Activated naive CD4-positive, alpha-beta T cell treated with anti-CD3 and anti-CD28 coated beads, Interleukin-2, amount 50 U/mL, for 72 hours (primary cell): ENCODE measurements at regions not wholly inside any gene's neighbourhood (a gene's known extent, or its start where the extent isn't known, plus 50 kb on each side); places are given as distances from the start of the nearest gene placed in this dataset.

ENCODE experiments used
- ATAC-seq, 2 donors: fragments of 150-1000 bp; cut with Tn5 transposase; 2 replicates each; pipeline ENCODE4 v1.10.0; 2021; ENCODE audit warnings: mild to moderate bottlenecking in 2 of 2, moderate library complexity in 2 of 2
- DNase-seq, 2 donors: peaks; one replicate each; pipeline ENCODE4 v3.0.0; 2021 to 2022; ENCODE audit warnings: low spot score in 2 of 2
- H3K27ac Mint-ChIP-seq, 2 donors: one replicate each; pipeline ENCODE4 v1.8.0; 2022; ENCODE audit warnings: mild to moderate bottlenecking in 2 of 2, mixed read lengths in 2 of 2
- H3K36me3 Mint-ChIP-seq, 2 donors: one replicate each; pipeline ENCODE4 v1.8.0; 2022; ENCODE audit warnings: mixed read lengths in 2 of 2
- H3K9me3 Mint-ChIP-seq, 2 donors: one replicate each; pipeline ENCODE4 v1.8.0; 2022; ENCODE audit warnings: mixed read lengths in 2 of 2

DNA sequence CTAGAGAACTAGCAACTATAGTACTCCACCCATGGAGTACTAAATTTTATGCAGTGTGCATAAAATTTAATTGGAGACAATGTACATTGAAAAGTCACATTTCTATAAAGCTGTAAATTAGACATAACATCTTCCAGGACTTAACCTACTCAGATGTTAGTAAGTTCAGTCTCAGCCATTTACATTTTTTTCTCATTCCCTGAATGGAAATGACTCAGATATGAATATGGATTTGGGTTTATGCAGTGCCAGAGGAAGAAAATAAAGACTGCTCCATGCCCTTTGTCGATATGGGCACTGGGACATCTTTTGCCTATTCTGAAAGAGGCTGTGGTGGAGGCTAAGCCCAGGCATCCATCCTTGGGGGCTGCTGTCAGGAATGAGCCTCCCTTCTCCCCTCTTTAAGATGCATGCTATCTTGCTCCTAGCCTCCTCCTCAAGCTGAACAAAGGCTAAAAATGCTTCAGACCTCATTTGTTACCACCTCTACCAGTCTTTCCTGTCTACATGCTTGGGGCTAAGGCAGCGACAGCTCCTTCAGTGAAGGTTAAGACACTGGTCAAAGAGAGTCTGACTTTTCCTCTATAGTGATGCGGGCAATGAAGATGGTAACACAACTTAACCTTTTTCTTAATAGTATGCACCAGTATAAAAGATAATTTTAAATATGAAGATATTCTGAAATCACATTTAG lies 486.8 kb upstream of the ANKRD30A start:
- no peak for DNase-seq
- Mint-ChIP-seq H3K9me3 (peaks cover 6 to 8% of the 10 kb centered on the region in 2 donors), H3K27ac (no peak overlapping the region), H3K36me3 (peaks cover 0 to 6% of the 10 kb centered on the region in 2 donors)
- ATAC-seq, result no peak

- Mint-ChIP-seq H3K36me3 (peaks cover 0 to 2% of the 10 kb centered on the region in 2 donors), H3K9me3 (peaks cover 3 to 11% of the 10 kb centered on the region in 2 donors), H3K27ac (no peak overlapping the region)
- DNase-seq (no peak), ATAC-seq (no peak)
Observed at GRCh38 chr10:36636879-36637278, 488.5 kb upstream of the ANKRD30A start.

- H3K36me3 Mint-ChIP-seq, result no peaks in the 10 kb centered on the region
- no peak for DNase-seq
- ATAC-seq, result no peak
- H3K27ac Mint-ChIP-seq, result no peak overlapping the region
- H3K9me3 Mint-ChIP-seq, result peaks cover 0 to 9% of the 10 kb centered on the region in 2 donors
Observed at GRCh38 chr10:36636285-36636839, 489.0 kb upstream of the ANKRD30A start.

DNA sequence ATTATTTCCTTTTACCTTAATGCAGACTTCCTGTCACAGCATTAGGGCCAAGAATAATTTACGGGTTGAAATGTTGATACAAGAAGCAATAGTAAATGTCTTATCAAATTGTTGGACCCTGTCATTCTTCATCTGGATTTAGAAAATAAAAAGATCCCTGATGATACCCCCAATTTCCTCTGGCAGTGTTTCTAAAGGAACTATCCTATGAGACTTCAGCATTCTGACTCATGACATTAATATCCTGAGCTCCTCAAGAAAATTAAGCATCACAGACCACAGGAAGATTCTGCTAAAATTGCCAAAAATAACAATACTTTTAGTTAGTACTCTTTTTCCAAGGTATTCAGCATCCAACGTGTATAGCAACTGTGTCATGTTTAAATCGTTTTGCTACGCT lies 490.5 kb upstream of the ANKRD30A start:
- Mint-ChIP-seq H3K36me3 (no peaks in the 10 kb centered on the region), H3K27ac (no peak overlapping the region), H3K9me3 (peaks cover 4 to 9% of the 10 kb centered on the region in 2 donors)
- no peak for ATAC-seq
- no peak for DNase-seq

GRCh38 chr10:36630267-36630666 lies 495.1 kb upstream of the ANKRD30A start:
- H3K36me3 Mint-ChIP-seq, result no peaks in the 10 kb centered on the region
- H3K9me3 Mint-ChIP-seq, result peaks cover 15 to 17% of the 10 kb centered on the region in 2 donors
- DNase-seq (no peak), ATAC-seq (no peak)
- no peak overlapping the region for H3K27ac Mint-ChIP-seq

- no peak overlapping the region for H3K27ac Mint-ChIP-seq
- H3K9me3 Mint-ChIP-seq, result peaks cover 18% of the 10 kb centered on the region in 2 donors
- no peak for ATAC-seq
- no peak for DNase-seq
- H3K36me3 Mint-ChIP-seq, result no peaks in the 10 kb centered on the region
Observed at GRCh38 chr10:36629476-36629875, 495.9 kb upstream of the ANKRD30A start.

- peaks cover 22 to 24% of the 10 kb centered on the region in 2 donors for H3K9me3 Mint-ChIP-seq
- H3K36me3 Mint-ChIP-seq, result peaks cover 0 to 5% of the 10 kb centered on the region in 2 donors
- H3K27ac Mint-ChIP-seq, result no peak overlapping the region
- DNase-seq (no peak), ATAC-seq (no peak)
Observed at GRCh38 chr10:36624551-36625100, 500.8 kb upstream of the ANKRD30A start.

DNA sequence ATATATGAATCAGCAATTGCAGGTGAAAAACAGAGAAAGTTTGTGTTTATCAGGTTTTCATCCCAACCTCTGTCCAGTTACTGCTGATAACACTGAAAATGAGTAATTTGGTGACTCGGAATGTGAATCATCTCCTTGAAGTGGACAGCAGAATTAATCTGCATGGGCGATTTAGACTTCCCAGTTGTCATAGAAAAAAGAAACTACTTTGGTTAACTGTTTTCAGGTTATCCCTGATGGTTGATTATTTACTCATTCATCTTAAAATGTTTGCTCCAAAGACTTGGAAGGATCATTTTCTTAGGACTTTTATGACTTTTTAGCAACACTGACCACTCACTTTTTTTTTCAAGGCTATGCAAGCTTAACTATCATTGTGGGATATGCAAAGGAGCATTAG lies 504.1 kb upstream of the ANKRD30A start:
- H3K9me3 Mint-ChIP-seq, result peaks cover 21 to 23% of the 10 kb centered on the region in 2 donors
- DNase-seq, result no peak
- ATAC-seq, result no peak
- peaks cover 0 to 5% of the 10 kb centered on the region in 2 donors for H3K36me3 Mint-ChIP-seq
- H3K27ac Mint-ChIP-seq, result no peak overlapping the region

DNA sequence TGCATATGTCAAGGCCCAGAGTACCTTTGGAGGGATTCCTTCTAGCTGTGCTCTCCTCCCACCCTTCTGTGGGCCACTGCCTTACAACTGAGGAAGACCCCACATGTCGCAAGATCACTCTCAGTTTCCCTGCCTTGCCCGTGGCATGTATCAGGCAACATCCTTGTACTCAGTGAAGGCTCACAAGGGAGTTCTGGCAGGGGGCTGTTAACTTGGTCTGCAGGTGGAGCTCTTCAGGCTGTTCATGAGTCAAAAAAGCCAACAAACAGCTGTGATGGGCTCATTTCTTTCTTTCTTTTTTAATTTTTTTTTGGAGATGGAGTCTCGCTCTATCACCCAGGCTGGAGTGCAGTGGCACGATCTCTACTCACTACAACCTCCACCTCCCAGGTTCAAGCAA lies 513.0 kb upstream of the ANKRD30A start:
- Mint-ChIP-seq H3K27ac (no peak overlapping the region), H3K36me3 (no peaks in the 10 kb centered on the region), H3K9me3 (peaks cover 4 to 8% of the 10 kb centered on the region in 2 donors)
- no peak for DNase-seq
- no peak for ATAC-seq

GRCh38 chr10:36608866-36609265 lies 516.5 kb upstream of the ANKRD30A start:
- no peak overlapping the region for H3K27ac Mint-ChIP-seq
- DNase-seq, result no peak
- H3K36me3 Mint-ChIP-seq, result no peaks in the 10 kb centered on the region
- ATAC-seq, result no peak
- peaks cover 7 to 9% of the 10 kb centered on the region in 2 donors for H3K9me3 Mint-ChIP-seq

DNA sequence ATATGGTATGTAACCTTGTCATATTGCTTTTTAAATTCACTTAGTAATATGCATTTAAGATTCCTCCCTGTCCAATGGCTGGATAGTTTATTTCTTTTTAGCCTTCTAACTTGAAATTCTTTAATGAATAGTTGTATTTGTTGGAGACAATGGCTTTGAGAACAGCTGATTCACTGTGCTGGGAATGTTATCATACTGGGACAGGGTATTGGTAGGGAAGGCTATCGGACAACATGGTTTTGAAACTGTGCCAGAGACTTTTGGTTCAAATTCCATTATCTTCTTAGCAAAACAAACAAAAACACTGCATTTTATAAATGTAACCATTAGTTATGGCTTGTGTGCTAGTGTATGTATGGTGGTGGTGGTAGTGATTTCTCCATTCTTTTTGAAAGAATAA lies 517.1 kb upstream of the ANKRD30A start:
- peaks cover 3 to 9% of the 10 kb centered on the region in 2 donors for H3K9me3 Mint-ChIP-seq
- H3K36me3 Mint-ChIP-seq, result no peaks in the 10 kb centered on the region
- DNase-seq (no peak), ATAC-seq (no peak)
- H3K27ac Mint-ChIP-seq, result no peak overlapping the region

DNA sequence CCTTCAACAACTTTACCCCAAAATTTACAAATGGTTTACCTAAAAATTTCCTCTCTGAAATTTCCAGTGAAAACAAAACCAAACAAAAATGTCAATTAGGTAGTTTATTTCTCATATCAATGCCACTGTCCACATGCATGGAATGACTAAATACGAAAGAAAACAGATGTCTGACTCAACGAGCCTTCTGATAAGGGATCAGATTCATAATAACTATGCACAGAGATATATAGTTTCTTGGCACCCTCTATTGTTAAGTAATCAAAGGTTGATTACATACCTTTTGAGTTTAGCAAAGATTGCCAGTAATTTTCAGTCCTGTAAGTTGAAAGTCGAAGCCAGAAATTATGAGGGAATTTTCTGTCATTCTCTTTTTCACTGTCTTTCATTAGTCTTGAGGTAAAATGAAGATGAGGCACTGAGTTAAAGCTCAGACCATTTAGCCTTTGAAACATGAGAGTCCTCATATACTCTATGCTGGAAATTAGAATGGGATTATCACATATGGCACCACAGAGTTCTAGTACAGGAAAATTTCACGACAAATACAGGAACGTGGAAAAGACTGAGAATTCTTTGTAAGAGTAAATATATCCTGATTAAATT lies 519.1 kb upstream of the ANKRD30A start:
- DNase-seq (no peak), ATAC-seq (no peak)
- no peak overlapping the region for H3K27ac Mint-ChIP-seq
- H3K36me3 Mint-ChIP-seq, result no peaks in the 10 kb centered on the region
- peaks cover 5 to 9% of the 10 kb centered on the region in 2 donors for H3K9me3 Mint-ChIP-seq

DNA sequence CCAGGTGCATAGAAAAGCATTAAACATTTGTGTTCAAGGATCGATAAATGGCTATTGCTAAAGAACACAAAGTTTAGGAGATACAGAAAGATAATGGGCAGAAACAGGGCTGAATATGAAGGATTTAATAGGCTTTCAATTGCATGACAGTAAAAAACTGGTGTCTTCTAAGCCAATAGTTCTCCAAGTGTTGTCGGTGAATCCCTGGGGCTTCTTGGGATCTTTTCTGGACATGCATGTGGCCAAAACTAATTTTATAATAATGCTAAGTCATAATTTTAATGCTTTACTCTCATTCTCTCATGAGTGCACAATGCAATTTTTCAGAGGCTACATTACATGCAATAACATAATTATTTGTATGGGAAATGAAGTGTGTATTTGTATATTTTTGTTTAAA lies 521.1 kb upstream of the ANKRD30A start:
- H3K9me3 Mint-ChIP-seq, result peaks cover 8 to 9% of the 10 kb centered on the region in 2 donors
- DNase-seq (no peak), ATAC-seq (no peak)
- no peaks in the 10 kb centered on the region for H3K36me3 Mint-ChIP-seq
- no peak overlapping the region for H3K27ac Mint-ChIP-seq

GRCh38 chr10:36603688-36604087 lies 521.7 kb upstream of the ANKRD30A start:
- Mint-ChIP-seq H3K36me3 (no peaks in the 10 kb centered on the region), H3K9me3 (peaks cover 4 to 5% of the 10 kb centered on the region in 2 donors), H3K27ac (no peak overlapping the region)
- no peak for ATAC-seq
- no peak for DNase-seq

- DNase-seq, result no peak
Observed at GRCh38 chr10:36602374-36602773, 523.0 kb upstream of the ANKRD30A start.

GRCh38 chr10:36597756-36598320 lies 527.6 kb upstream of the ANKRD30A start:
- ATAC-seq (no peak), DNase-seq (no peak)
- H3K27ac Mint-ChIP-seq, result no peak overlapping the region
- no peaks in the 10 kb centered on the region for H3K36me3 Mint-ChIP-seq
- H3K9me3 Mint-ChIP-seq, result peaks cover 11 to 20% of the 10 kb centered on the region in 2 donors

More at GRCh38 chr10:36602374-36602773, 523.0 kb upstream of the ANKRD30A start:
- Mint-ChIP-seq H3K36me3 (no peaks in the 10 kb centered on the region), H3K9me3 (peaks cover 5 to 9% of the 10 kb centered on the region in 2 donors), H3K27ac (no peak overlapping the region)
- ATAC-seq, result no peak

- Mint-ChIP-seq H3K36me3 (no peaks in the 10 kb centered on the region), H3K27ac (no peak overlapping the region), H3K9me3 (peaks cover 11 to 20% of the 10 kb centered on the region in 2 donors)
- no peak for DNase-seq
- ATAC-seq, result no peak
Observed at GRCh38 chr10:36592964-36593363, 532.4 kb upstream of the ANKRD30A start.
